GM12891 (cell line): ENCODE measurements at regions not wholly inside any gene's neighbourhood (a gene's known extent, or its start where the extent isn't known, plus 50 kb on each side); places are given as distances from the start of the nearest gene placed in this dataset.

ENCODE experiments used
- DNase-seq: peaks from one replicate; pipeline ENCODE4 v3.0.0; 2011; ENCODE audit warnings: low spot score; ENCODE audit not compliant: insufficient read length
- FAIRE-seq: peaks from 2 replicates; lab custom pipeline; 2011; peaks lifted over from hg19 to GRCh38; lab: Jason Lieb, UNC
- PAX5 ChIP-seq: IDR thresholded peaks from 2 replicates; pipeline ENCODE4 v1.6.1; 2011; ENCODE audit warnings: low read length, moderate library complexity, mild to moderate bottlenecking; ENCODE audit not compliant: insufficient read depth, severe bottlenecking
- POLR2A ChIP-seq: IDR thresholded peaks from 2 replicates; pipeline ENCODE4 v1.6.1; 2011; ENCODE audit warnings: low read depth, low read length, control low read depth
- POLR2AphosphoS5 ChIP-seq: IDR thresholded peaks from 2 replicates; pipeline ENCODE4 v1.6.1; 2011; ENCODE audit warnings: low read depth, low read length, control low read depth
- POU2F2 ChIP-seq: IDR thresholded peaks from 2 replicates; pipeline ENCODE4 v1.6.1; 2011; ENCODE audit warnings: low read depth, mild to moderate bottlenecking, control low read depth, low read length, moderate library complexity
- SPI1 ChIP-seq: IDR thresholded peaks from 2 replicates; pipeline ENCODE4 v1.6.1; 2011; ENCODE audit warnings: low read depth, low read length, control low read depth
- TAF1 ChIP-seq: IDR thresholded peaks from 2 replicates; pipeline ENCODE4 v1.6.1; 2011; ENCODE audit warnings: low read depth, low read length, control low read depth

- TF ChIP-seq TAF1 (no peak), POU2F2 (no peak), SPI1 (no peak), POLR2AphosphoS5 (no peak), PAX5 (no peak), POLR2A (no peak)
- FAIRE-seq (no peak), DNase-seq (no peak)
Measured at GRCh38 chr9:109860521-109860920, 80.5 kb downstream of the PALM2AKAP2 start.

DNA sequence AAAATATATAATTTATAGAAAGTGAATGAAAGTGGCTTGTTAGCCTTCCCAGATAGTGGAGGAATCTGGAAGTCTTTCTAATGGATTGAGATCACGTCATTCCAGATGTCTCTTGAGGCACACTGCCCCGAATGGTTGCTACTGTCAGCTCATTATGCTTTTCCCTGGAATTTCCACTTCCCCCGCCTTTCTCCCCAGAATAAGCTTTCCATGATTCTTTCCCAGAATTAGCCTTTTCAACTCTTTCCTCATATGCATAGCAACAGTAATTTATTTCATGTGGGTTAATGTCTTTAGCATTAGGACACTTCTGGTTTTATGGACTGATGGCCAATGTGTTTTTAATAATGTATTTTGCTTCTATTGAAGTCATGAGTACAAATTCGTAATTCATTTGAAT is 81.5 kb downstream of the PALM2AKAP2 start:
- DNase-seq, result no peak
- TF ChIP-seq POLR2AphosphoS5, result no peak
- TF ChIP-seq POU2F2, result no peak
- TF ChIP-seq PAX5, result no peak
- no peak for TF ChIP-seq TAF1
- TF ChIP-seq SPI1, result no peak
- no peak for FAIRE-seq

GRCh38 chr9:109861918-109862317 is 81.9 kb downstream of the PALM2AKAP2 start:
- TF ChIP-seq TAF1, result no peak
- no peak for TF ChIP-seq SPI1
- TF ChIP-seq POLR2A, result no peak
- TF ChIP-seq PAX5, result no peak
- TF ChIP-seq POLR2AphosphoS5, result no peak
- no peak for TF ChIP-seq POU2F2
- FAIRE-seq (no peak), DNase-seq (no peak)

GRCh38 chr9:109862452-109862851 is 82.5 kb downstream of the PALM2AKAP2 start:
- TF ChIP-seq TAF1 (no peak), POLR2A (no peak), PAX5 (no peak), POU2F2 (no peak), POLR2AphosphoS5 (no peak), SPI1 (no peak)
- DNase-seq, result no peak
- FAIRE-seq, result no peak

- no peak for TF ChIP-seq SPI1
- no peak for TF ChIP-seq POLR2AphosphoS5
- no peak for TF ChIP-seq POLR2A
- no peak for TF ChIP-seq TAF1
- no peak for TF ChIP-seq POU2F2
- TF ChIP-seq PAX5, result no peak
- FAIRE-seq, result no peak
- DNase-seq, result no peak
Measured at GRCh38 chr9:109863961-109864360, 84.0 kb downstream of the PALM2AKAP2 start.

DNA sequence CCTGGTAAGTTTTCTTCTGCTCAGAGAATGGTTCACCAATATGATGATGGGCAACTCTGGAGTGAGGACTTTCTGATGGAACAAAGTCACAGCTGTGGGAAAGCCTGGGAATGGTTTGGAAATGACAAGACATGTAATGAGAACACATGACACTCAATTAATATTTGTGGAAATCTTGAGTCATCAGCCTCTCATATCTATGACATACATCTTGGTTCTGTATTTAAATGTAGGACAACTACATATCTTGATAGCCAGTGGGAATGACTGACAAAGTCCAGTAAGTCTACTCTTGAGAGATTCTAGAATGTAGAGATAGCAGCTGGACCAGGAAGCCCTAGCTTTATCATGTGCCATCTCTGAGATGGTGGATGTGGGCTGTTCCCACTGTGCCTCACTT is 85.5 kb downstream of the PALM2AKAP2 start:
- FAIRE-seq (no peak), DNase-seq (no peak)
- TF ChIP-seq PAX5, result no peak
- no peak for TF ChIP-seq POLR2A
- no peak for TF ChIP-seq POLR2AphosphoS5
- no peak for TF ChIP-seq TAF1

DNA sequence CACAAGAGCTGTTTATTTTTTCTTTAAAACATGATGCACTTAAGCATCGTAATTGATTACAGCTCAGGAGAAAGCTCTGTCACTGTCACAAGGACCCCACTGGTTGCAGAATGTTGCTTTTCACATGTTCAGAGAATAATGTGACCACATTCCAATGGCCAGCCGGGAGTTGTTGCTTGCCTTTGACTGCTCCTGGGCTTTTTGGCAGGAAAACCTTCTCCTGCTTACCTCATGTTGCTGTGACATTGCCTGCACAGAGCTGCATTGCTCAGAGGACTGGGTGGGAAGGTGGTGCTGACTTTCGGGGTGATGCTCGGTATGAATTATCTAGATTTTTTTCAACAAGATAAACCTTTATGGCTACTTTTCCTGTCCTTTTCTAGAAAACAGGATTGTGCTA is 88.2 kb downstream of the PALM2AKAP2 start:
- TF ChIP-seq SPI1, result no peak
- no peak for TF ChIP-seq TAF1
- TF ChIP-seq POLR2A, result no peak
- no peak for TF ChIP-seq POU2F2
- TF ChIP-seq POLR2AphosphoS5, result no peak
- no peak for TF ChIP-seq PAX5
- FAIRE-seq (no peak), DNase-seq (no peak)

GRCh38 chr9:109868722-109869121 is 88.7 kb downstream of the PALM2AKAP2 start:
- FAIRE-seq (no peak), DNase-seq (no peak)
- TF ChIP-seq TAF1 (no peak), POU2F2 (no peak), PAX5 (no peak), SPI1 (no peak), POLR2A (no peak), POLR2AphosphoS5 (no peak)

GRCh38 chr9:109870365-109870764 is 90.4 kb downstream of the PALM2AKAP2 start:
- DNase-seq, result no peak
- FAIRE-seq, result no peak
- TF ChIP-seq POLR2A, result no peak
- no peak for TF ChIP-seq POLR2AphosphoS5
- TF ChIP-seq POU2F2, result no peak
- no peak for TF ChIP-seq TAF1
- TF ChIP-seq SPI1, result no peak
- no peak for TF ChIP-seq PAX5

DNA sequence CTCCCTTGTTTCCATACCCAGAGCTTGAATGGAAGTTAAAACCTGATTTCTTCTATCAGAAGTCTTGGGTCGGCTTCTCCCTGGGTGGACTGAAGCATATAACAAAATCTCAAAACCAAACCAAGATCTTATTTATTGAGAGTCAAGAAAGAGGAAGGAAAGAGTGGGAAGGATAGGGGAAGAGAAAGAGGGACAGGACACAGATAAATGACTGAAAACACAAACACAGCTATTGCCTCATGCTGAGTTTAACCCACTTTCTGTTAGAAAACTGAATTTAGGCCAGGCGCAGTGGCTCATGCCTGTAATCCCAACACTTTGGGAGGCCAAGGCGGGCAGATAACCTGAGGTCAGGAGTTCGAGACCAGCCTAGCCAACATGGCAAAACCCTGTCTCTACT is 92.9 kb downstream of the PALM2AKAP2 start:
- DNase-seq (no peak), FAIRE-seq (no peak)
- TF ChIP-seq PAX5 (no peak), POLR2AphosphoS5 (no peak), SPI1 (no peak), POLR2A (no peak), TAF1 (no peak), POU2F2 (no peak)
